ENCODE measurements at regions not wholly inside any gene's neighbourhood (a gene's known extent, or its start where the extent isn't known, plus 50 kb on each side); places are given as distances from the start of the nearest gene placed in this dataset.
"Not testable (repeated sequence)": the region's sequence is repeated elsewhere in the genome, so short reads cannot be mapped to it uniquely, and the experiment has no call there.

DNA sequence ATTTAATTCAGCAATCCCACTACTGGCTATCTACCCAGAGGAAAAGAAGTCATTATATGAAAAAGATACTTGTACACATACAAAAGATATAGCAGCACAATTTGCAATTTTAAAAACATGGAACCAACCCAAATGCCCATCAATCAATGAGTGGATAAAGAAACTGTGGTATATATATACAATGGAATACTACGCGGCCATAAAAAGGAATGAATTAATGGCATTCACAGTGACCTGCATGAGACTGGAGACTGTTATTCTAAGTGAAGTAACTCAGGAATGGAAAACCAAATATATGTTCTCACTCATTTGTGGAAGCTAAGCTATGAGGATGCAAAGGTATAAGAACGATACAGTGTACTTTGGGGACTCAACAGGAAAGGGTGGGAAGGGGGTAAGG is 102.8 kb upstream of the KCNMA1 start:
- POLR2A ChIA-PET: not testable (repeated sequence)
- CTCF ChIA-PET: interaction anchor here (0.7 to 2.8 kb wide), 2 partner anchors 21 to 29 kb away, joined by 3 to 13 read pairs; no protein-coding TSS in a partner anchor

DNA sequence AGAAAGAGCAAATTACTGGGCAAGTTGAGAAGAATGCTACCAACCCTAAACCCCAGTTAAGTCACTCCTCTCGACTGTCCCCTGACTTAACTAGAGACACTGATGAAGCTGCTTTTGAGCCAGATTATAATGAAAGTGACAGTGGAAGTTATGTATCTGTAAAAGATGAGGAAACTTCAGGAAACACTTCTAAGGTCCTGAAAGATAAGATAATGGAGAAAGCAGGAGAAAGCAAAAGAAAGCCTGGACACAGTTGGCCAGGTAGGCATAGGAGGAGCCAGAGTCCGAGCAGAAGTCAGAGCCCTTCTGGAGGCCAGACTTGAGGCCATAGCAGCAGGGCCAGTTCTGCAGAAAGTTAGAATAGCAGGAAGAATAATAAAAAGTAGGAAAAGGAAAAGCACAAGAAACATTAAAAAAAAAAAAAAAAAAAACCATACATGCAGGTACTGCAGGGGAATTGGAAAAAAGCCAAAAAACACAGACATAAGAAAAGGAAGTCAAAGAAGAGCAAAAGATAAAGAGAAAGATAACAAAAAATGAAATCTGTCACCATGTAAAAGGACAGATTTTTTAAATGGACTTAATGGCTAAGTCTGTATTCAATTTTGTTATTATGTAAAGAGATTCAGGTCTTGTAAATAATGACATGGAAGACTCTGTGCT is 101.0 kb upstream of the KCNMA1 start:
- no peaks in the 10 kb centered on the region; the same call in 1 of the 2 replicates for H3K9me3 ChIP-seq (ENCODE audit: control insufficient read depth, insufficient read depth, low read length)
- ChIA-PET CTCF (interaction anchor here (0.6 to 1.6 kb wide), 4 partner anchors 18 to 573 kb away, joined by 3 to 10 read pairs (median 4); no protein-coding TSS in a partner anchor), POLR2A (no interaction called here)
- no peaks in the 10 kb centered on the region for H3K27me3 ChIP-seq (ENCODE audit: control insufficient read depth, insufficient read depth, low read length)
- DNase-seq (ENCODE audit: low read depth, low spot score): no peak
- H3K4me3 ChIP-seq (ENCODE audit: low read depth, low read length): no peak overlapping the region
- TF ChIP-seq, protein P1, sequence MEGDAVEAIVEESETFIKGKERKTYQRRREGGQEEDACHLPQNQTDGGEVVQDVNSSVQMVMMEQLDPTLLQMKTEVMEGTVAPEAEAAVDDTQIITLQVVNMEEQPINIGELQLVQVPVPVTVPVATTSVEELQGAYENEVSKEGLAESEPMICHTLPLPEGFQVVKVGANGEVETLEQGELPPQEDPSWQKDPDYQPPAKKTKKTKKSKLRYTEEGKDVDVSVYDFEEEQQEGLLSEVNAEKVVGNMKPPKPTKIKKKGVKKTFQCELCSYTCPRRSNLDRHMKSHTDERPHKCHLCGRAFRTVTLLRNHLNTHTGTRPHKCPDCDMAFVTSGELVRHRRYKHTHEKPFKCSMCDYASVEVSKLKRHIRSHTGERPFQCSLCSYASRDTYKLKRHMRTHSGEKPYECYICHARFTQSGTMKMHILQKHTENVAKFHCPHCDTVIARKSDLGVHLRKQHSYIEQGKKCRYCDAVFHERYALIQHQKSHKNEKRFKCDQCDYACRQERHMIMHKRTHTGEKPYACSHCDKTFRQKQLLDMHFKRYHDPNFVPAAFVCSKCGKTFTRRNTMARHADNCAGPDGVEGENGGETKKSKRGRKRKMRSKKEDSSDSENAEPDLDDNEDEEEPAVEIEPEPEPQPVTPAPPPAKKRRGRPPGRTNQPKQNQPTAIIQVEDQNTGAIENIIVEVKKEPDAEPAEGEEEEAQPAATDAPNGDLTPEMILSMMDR (IDR thresholded peaks at IDR 0.05; ENCODE audit: low read depth, low read length): no peak
- no peak overlapping the region for H3K27ac ChIP-seq (ENCODE audit: low read depth, low read length)

More for the DNA sequence above, 102.8 kb upstream of the KCNMA1 start:
- not testable (repeated sequence) for DNase-seq (ENCODE audit: low read depth, low spot score); H3K4me3 ChIP-seq (ENCODE audit: low read depth, low read length); H3K27ac ChIP-seq (ENCODE audit: low read depth, low read length); H3K9me3 ChIP-seq (ENCODE audit: control insufficient read depth, insufficient read depth, low read length); H3K27me3 ChIP-seq (ENCODE audit: control insufficient read depth, insufficient read depth, low read length)

DNA sequence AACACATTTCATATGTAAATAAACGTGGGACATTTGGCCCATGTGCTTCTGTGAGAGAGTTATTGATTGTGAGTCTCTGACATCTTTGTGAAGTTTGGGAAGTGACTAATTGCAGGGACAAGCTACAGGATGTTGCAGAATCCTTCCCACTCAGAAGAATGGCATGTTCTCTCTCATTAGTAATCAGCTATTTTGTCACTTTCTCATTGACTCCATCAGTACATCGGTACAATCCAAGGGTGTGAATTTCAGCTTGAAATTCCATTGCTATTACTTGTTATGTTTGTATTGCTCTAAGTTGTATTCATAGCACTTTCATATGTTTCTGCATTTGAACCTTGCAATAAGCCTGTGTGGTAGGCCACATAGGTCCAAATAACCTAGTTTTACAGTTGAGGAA is 100.0 kb upstream of the KCNMA1 start:
- H3K9me3 ChIP-seq (ENCODE audit: control insufficient read depth, insufficient read depth, low read length): no peaks in the 10 kb centered on the region; the same call in 1 of the 2 replicates
- TF ChIP-seq, protein P1 (IDR thresholded peaks at IDR 0.05; ENCODE audit: low read depth, low read length): no peak
- DNase-seq (ENCODE audit: low read depth, low spot score): peak; percentile 62
- no peak overlapping the region for H3K4me3 ChIP-seq (ENCODE audit: low read depth, low read length)
- ChIA-PET POLR2A (interaction anchor here (0.6 kb wide), 1 partner anchor 17 kb away, joined by 3 read pairs; no protein-coding TSS in a partner anchor), CTCF (interaction anchor here (0.8 to 1.6 kb wide), 4 partner anchors 19 to 572 kb away, joined by 3 to 10 read pairs (median 4); no protein-coding TSS in a partner anchor)
- no peak overlapping the region for H3K27ac ChIP-seq (ENCODE audit: low read depth, low read length)
- no peaks in the 10 kb centered on the region for H3K27me3 ChIP-seq (ENCODE audit: control insufficient read depth, insufficient read depth, low read length)

DNA sequence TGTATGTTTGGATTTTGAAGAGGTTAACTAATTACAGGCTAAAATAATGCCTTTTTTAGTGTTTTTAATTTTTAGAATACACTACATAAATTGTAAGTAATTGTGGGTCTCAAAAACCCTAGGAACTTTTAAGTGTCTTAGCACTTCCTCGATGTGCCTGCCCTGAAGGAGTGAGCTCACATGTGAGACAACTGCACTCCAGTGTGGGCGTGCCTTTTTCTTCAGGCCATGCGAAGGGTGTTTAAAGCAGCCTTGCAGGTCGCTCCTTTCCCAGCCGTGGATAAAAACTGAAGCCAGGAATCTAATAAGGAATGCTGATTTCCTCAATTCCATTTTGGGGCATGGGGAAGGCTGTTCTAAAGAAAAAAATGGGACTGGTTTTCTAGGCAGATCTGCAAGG is 97.5 kb upstream of the KCNMA1 start:
- POLR2A ChIA-PET; H3K4me3 ChIP-seq (ENCODE audit: low read depth, low read length); DNase-seq (ENCODE audit: low read depth, low spot score); H3K27me3 ChIP-seq (ENCODE audit: control insufficient read depth, insufficient read depth, low read length); H3K27ac ChIP-seq (ENCODE audit: low read depth, low read length); H3K9me3 ChIP-seq (ENCODE audit: control insufficient read depth, insufficient read depth, low read length): not testable (repeated sequence)
- CTCF ChIA-PET: interaction anchor here (0.8 to 0.9 kb wide), 2 partner anchors 16 to 23 kb away, joined by 3 to 4 read pairs; no protein-coding TSS in a partner anchor

DNA sequence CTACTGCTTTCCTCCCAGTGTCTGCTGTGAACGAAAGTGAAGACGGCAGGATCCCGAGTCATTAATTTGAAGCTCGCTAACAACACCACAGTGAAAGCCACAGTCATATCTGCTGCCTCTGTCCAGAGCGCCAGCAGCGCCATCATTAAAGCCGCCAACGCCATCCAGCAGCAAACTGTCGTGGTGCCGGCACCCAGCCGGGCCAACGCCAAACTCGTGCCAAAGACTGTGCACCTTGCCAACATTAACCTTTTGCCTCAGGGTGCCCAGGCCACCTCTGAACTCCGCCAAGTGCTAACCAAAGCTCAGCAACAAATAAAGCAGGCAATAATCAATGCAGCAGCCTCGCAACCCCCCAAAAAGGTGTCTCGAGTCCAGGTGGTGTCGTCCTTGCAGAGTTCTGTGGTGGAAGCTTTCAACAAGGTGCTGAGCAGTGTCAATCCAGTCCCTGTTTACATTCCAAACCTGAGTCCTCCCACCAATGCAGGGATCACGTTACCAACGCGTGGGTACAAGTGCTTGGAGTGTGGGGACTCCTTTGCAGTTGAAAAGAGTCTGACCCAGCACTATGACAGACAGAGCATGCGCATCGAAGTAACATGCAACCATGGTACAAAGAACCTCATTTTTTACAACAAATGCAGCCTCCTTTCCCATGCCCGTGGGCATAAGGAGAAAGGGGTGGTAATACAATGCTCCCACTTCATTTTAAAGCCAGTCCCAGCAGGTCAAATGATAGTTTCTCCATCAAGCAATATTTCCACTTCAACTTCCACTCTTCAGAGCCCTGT is 94.8 kb upstream of the KCNMA1 start:
- ChIA-PET CTCF (no interaction called here), POLR2A (no interaction called here)
- Histone ChIP-seq H3K4me3 (ENCODE audit: low read depth, low read length) (no peak overlapping the region), H3K9me3 (ENCODE audit: control insufficient read depth, insufficient read depth, low read length) (no peaks in the 10 kb centered on the region), H3K27ac (ENCODE audit: low read depth, low read length) (no peak overlapping the region), H3K27me3 (ENCODE audit: control insufficient read depth, insufficient read depth, low read length) (no peaks in the 10 kb centered on the region)
- TF ChIP-seq, protein P1 (IDR thresholded peaks at IDR 0.05; ENCODE audit: low read depth, low read length): no peak
- no peak for DNase-seq (ENCODE audit: low read depth, low spot score)

All from AG04450 (cell line).